ENCODE measurements at regions not wholly inside any gene's neighbourhood (a gene's known extent, or its start where the extent isn't known, plus 50 kb on each side); places are given as distances from the start of the nearest gene placed in this dataset.
A peak's percentile ranks its signal among the peaks of the same experiment; 100 is the strongest.

GRCh38 chr2:204261846-204262245, 283.4 kb upstream of the PARD3B start:
- Histone ChIP-seq H3K4me3 (no peak overlapping the region), H3F3A (replicated peaks; ENCODE audit: low read depth) (no peaks in the 10 kb centered on the region), H4K20me1 (replicated peaks; ENCODE audit: insufficient read depth) (no peaks in the 10 kb centered on the region), H3K79me2 (replicated peaks; ENCODE audit: insufficient read depth) (no peaks in the 10 kb centered on the region), H3K4me2 (no peak overlapping the region), H3K9me2 (ENCODE audit: insufficient read depth) (no peaks in the 10 kb centered on the region), H3K27ac (ENCODE audit: low read depth) (no peak overlapping the region), H3K27me3 (ENCODE audit: insufficient read depth) (no peaks in the 10 kb centered on the region), H2AFZ (peak overlapping the region; percentile 70; the same call in 1 of the 2 replicates), H3K36me3 (ENCODE audit: insufficient read depth) (no peaks in the 10 kb centered on the region), H3K4me1 (ENCODE audit: insufficient read depth) (peaks cover 25% of the 10 kb centered on the region)
- no peak for TF ChIP-seq ZNF331 (CRISPR knock-in tag; IDR thresholded peaks at IDR 0.05; ENCODE audit: low read depth)
- TF ChIP-seq POLR2AphosphoS5 (IDR thresholded peaks at IDR 0.05; ENCODE audit: low read depth): no peak
- TF ChIP-seq CREB1 (CRISPR knock-in tag; IDR thresholded peaks at IDR 0.05; ENCODE audit: low read depth): no peak
- H3K4me1 Mint-ChIP-seq: peaks cover 39% of the 10 kb centered on the region
- no peak for DNase-seq (ENCODE audit: low spot score)
- no peaks in the 10 kb centered on the region for H3K9me3 Mint-ChIP-seq
- no peak for ATAC-seq
- no peaks in the 10 kb centered on the region for H3K36me3 Mint-ChIP-seq (ENCODE audit: low read depth)
- H3K27me3 Mint-ChIP-seq (ENCODE audit: insufficient read depth, low read depth, poor library complexity): no peaks in the 10 kb centered on the region
- H3K4me3 Mint-ChIP-seq: no peak overlapping the region
- H3K27ac Mint-ChIP-seq: no peak overlapping the region

GRCh38 chr2:204264085-204264553, 281.2 kb upstream of the PARD3B start:
- ATAC-seq: peak; percentile 35
- Histone ChIP-seq H3K36me3 (ENCODE audit: insufficient read depth) (no peaks in the 10 kb centered on the region), H3K9me2 (ENCODE audit: insufficient read depth) (no peaks in the 10 kb centered on the region), H4K20me1 (replicated peaks; ENCODE audit: insufficient read depth) (no peaks in the 10 kb centered on the region), H3K79me2 (replicated peaks; ENCODE audit: insufficient read depth) (no peaks in the 10 kb centered on the region), H3K4me3 (no peak overlapping the region), H2AFZ (peak overlapping the region; percentile 80), H3K4me1 (ENCODE audit: insufficient read depth) (peaks cover 25% of the 10 kb centered on the region), H3K27ac (ENCODE audit: low read depth) (no peak overlapping the region), H3K27me3 (ENCODE audit: insufficient read depth) (no peaks in the 10 kb centered on the region), H3K4me2 (0 out of 2 replicates have a peak overlapping the region, but pooled peaks have one; percentile 18), H3F3A (replicated peaks; ENCODE audit: low read depth) (no peaks in the 10 kb centered on the region)
- peaks cover 2% of the 10 kb centered on the region for H3K27me3 Mint-ChIP-seq (ENCODE audit: insufficient read depth, low read depth, poor library complexity)
- H3K36me3 Mint-ChIP-seq (ENCODE audit: low read depth): no peaks in the 10 kb centered on the region
- H3K4me3 Mint-ChIP-seq: no peak overlapping the region
- H3K4me1 Mint-ChIP-seq: peaks cover 38% of the 10 kb centered on the region
- DNase-seq (ENCODE audit: low spot score): peak; percentile 32
- no peaks in the 10 kb centered on the region for H3K9me3 Mint-ChIP-seq
- 0 out of 2 replicates have a peak overlapping the region, but pooled peaks have one; percentile 55 for H3K27ac Mint-ChIP-seq
- TF ChIP-seq ZNF462 (CRISPR knock-in tag; IDR thresholded peaks at IDR 0.05) (no peak), ZNF114 (CRISPR knock-in tag; IDR thresholded peaks at IDR 0.05) (no peak), REST (IDR thresholded peaks at IDR 0.05; ENCODE audit: unreplicated experiment) (no peak), CTCF (conservative IDR thresholded peaks at IDR 0.05; ENCODE audit: low read depth in 2 of 2) (no peak), POLR2AphosphoS5 (IDR thresholded peaks at IDR 0.05; ENCODE audit: low read depth) (no peak), STAT1 (IDR thresholded peaks at IDR 0.05; ENCODE audit: unreplicated experiment) (no peak), ETS1 (IDR thresholded peaks at IDR 0.05) (no peak)

Data from GM23338 (cell line).